ENCODE measurements at regions not wholly inside any gene's neighbourhood (a gene's known extent, or its start where the extent isn't known, plus 50 kb on each side); places are given as distances from the start of the nearest gene placed in this dataset.

DNA sequence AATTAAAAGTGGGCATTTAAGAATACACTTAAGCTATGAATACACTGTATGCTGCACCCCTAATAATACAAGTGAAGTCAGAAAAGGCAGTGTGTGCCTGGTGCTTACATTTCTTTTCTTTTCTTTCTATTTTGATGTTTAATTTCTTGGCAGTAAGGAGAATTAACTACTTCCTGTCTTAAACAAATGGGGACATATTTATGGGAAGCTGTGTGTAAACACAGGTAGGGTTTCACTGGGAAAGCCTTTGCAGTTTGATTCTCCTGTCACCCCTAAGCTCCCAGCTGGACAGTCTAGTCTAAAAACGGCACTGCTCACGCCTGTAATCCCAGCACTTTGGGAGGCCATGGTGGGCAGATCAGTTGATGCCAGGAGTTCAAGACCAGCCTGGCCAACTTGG is 146.0 kb downstream of the MIS18A start (continued):
- TF ChIP-seq, protein P1, sequence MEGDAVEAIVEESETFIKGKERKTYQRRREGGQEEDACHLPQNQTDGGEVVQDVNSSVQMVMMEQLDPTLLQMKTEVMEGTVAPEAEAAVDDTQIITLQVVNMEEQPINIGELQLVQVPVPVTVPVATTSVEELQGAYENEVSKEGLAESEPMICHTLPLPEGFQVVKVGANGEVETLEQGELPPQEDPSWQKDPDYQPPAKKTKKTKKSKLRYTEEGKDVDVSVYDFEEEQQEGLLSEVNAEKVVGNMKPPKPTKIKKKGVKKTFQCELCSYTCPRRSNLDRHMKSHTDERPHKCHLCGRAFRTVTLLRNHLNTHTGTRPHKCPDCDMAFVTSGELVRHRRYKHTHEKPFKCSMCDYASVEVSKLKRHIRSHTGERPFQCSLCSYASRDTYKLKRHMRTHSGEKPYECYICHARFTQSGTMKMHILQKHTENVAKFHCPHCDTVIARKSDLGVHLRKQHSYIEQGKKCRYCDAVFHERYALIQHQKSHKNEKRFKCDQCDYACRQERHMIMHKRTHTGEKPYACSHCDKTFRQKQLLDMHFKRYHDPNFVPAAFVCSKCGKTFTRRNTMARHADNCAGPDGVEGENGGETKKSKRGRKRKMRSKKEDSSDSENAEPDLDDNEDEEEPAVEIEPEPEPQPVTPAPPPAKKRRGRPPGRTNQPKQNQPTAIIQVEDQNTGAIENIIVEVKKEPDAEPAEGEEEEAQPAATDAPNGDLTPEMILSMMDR (conservative IDR thresholded peaks at IDR 0.05; ENCODE audit: low read depth in 2 of 2), result no peak
- TF ChIP-seq JUNB (IDR thresholded peaks at IDR 0.05; ENCODE audit: unreplicated experiment) (no peak), STAT1 (IDR thresholded peaks at IDR 0.05; ENCODE audit: unreplicated experiment) (no peak)
- TF ChIP-seq, protein P2, sequence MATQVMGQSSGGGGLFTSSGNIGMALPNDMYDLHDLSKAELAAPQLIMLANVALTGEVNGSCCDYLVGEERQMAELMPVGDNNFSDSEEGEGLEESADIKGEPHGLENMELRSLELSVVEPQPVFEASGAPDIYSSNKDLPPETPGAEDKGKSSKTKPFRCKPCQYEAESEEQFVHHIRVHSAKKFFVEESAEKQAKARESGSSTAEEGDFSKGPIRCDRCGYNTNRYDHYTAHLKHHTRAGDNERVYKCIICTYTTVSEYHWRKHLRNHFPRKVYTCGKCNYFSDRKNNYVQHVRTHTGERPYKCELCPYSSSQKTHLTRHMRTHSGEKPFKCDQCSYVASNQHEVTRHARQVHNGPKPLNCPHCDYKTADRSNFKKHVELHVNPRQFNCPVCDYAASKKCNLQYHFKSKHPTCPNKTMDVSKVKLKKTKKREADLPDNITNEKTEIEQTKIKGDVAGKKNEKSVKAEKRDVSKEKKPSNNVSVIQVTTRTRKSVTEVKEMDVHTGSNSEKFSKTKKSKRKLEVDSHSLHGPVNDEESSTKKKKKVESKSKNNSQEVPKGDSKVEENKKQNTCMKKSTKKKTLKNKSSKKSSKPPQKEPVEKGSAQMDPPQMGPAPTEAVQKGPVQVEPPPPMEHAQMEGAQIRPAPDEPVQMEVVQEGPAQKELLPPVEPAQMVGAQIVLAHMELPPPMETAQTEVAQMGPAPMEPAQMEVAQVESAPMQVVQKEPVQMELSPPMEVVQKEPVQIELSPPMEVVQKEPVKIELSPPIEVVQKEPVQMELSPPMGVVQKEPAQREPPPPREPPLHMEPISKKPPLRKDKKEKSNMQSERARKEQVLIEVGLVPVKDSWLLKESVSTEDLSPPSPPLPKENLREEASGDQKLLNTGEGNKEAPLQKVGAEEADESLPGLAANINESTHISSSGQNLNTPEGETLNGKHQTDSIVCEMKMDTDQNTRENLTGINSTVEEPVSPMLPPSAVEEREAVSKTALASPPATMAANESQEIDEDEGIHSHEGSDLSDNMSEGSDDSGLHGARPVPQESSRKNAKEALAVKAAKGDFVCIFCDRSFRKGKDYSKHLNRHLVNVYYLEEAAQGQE (IDR thresholded peaks at IDR 0.05; ENCODE audit: unreplicated experiment), result no peak

DNA sequence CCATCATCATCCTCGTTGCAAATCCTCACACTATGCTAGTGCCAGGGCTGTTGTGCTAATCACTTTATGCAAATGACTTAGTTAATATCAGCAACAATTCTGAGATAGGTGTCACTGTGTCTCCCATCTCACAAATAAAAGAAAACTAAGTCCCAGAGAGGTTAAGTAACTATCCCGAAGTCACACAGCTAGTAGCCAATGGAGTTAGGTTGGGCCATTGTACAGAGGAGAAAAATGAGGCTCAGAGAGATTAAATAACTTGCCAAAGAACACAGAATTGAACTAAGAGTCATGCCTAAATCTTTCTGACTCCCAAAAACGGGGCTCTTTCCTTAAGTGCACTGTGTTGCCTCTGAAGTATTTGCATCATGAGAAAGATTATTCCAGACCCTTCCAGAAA is 146.4 kb downstream of the MIS18A start:
- Histone ChIP-seq H3K9me2 (ENCODE audit: insufficient read depth) (0 out of 2 replicates have a peak, but pooled peaks cover 7% of the 10 kb centered on the region), H3K36me3 (ENCODE audit: insufficient read depth) (no peaks in the 10 kb centered on the region), H3K27me3 (ENCODE audit: insufficient read depth) (no peaks in the 10 kb centered on the region), H3K4me3 (no peak overlapping the region), H3K4me2 (no peak overlapping the region), H3K79me2 (replicated peaks; ENCODE audit: insufficient read depth) (no peaks in the 10 kb centered on the region), H2AFZ (no peak overlapping the region), H3K4me1 (ENCODE audit: insufficient read depth) (no peaks in the 10 kb centered on the region), H3K27ac (ENCODE audit: low read depth) (no peak overlapping the region), H3F3A (replicated peaks; ENCODE audit: low read depth) (no peaks in the 10 kb centered on the region), H4K20me1 (replicated peaks; ENCODE audit: insufficient read depth) (no peaks in the 10 kb centered on the region)
- Mint-ChIP-seq H3K36me3 (ENCODE audit: low read depth) (no peaks in the 10 kb centered on the region), H3K4me3 (no peak overlapping the region), H3K27me3 (ENCODE audit: insufficient read depth, low read depth, poor library complexity) (peaks cover 7% of the 10 kb centered on the region), H3K27ac (no peak overlapping the region), H3K9me3 (peaks cover 13% of the 10 kb centered on the region; the same call in 2 of the 3 replicates), H3K4me1 (peaks cover 3% of the 10 kb centered on the region)
- ATAC-seq, result no peak
- no peak for DNase-seq (ENCODE audit: low spot score)
- TF ChIP-seq, protein P2 (IDR thresholded peaks at IDR 0.05; ENCODE audit: unreplicated experiment), result no peak
- TF ChIP-seq CREB1 (CRISPR knock-in tag; IDR thresholded peaks at IDR 0.05; ENCODE audit: low read depth) (no peak), EZH2phosphoT487 (IDR thresholded peaks at IDR 0.05; ENCODE audit: unreplicated experiment) (no peak), ZNF114 (CRISPR knock-in tag; IDR thresholded peaks at IDR 0.05) (no peak), ZNF331 (CRISPR knock-in tag; IDR thresholded peaks at IDR 0.05; ENCODE audit: low read depth) (no peak), POLR2AphosphoS5 (IDR thresholded peaks at IDR 0.05; ENCODE audit: low read depth) (no peak), JUNB (IDR thresholded peaks at IDR 0.05; ENCODE audit: unreplicated experiment) (no peak), ETS1 (IDR thresholded peaks at IDR 0.05) (no peak), STAT1 (IDR thresholded peaks at IDR 0.05; ENCODE audit: unreplicated experiment) (no peak), NANOG (IDR thresholded peaks at IDR 0.05; ENCODE audit: borderline replicate concordance) (no peak), EZH2 (IDR thresholded peaks at IDR 0.05; ENCODE audit: low read depth, unreplicated experiment) (no peak)
- TF ChIP-seq, protein P1 (conservative IDR thresholded peaks at IDR 0.05; ENCODE audit: low read depth in 2 of 2), result no peak
